ENCODE measurements at regions not wholly inside any gene's neighbourhood (a gene's known extent, or its start where the extent isn't known, plus 50 kb on each side); places are given as distances from the start of the nearest gene placed in this dataset.

- no peak for DNase-seq
Observed at GRCh38 chr5:159826351-159827214, 89.7 kb upstream of the ADRA1B start.

GRCh38 chr5:159827861-159828260 lies 88.4 kb upstream of the ADRA1B start:
- no peak for DNase-seq

- no peak for DNase-seq
Observed at GRCh38 chr5:159832073-159832472, 84.2 kb upstream of the ADRA1B start.

GRCh38 chr5:159833088-159833487 lies 83.2 kb upstream of the ADRA1B start:
- DNase-seq, result no peak

- DNase-seq, result no peak
Observed at GRCh38 chr5:159833846-159834245, 82.4 kb upstream of the ADRA1B start.

GRCh38 chr5:159835548-159835947 lies 80.7 kb upstream of the ADRA1B start:
- no peak for DNase-seq

- DNase-seq, result no peak
Observed at GRCh38 chr5:159836691-159837090, 79.6 kb upstream of the ADRA1B start.

- no peak for DNase-seq
Observed at GRCh38 chr5:159837860-159838259, 78.4 kb upstream of the ADRA1B start.

GRCh38 chr5:159838551-159839222 lies 77.6 kb upstream of the ADRA1B start:
- DNase-seq, result no peak

GRCh38 chr5:159844267-159845121 lies 71.8 kb upstream of the ADRA1B start:
- no peak for DNase-seq

GRCh38 chr5:159849437-159850083 lies 66.7 kb upstream of the ADRA1B start:
- no peak for DNase-seq

- no peak for DNase-seq
Observed at GRCh38 chr5:159850160-159850559, 66.1 kb upstream of the ADRA1B start.

- DNase-seq, result no peak
Observed at GRCh38 chr5:159851053-159851452, 65.2 kb upstream of the ADRA1B start.

GRCh38 chr5:159854916-159855315 lies 61.4 kb upstream of the ADRA1B start:
- no peak for DNase-seq

- DNase-seq, result no peak
Observed at GRCh38 chr5:159855476-159856191, 60.6 kb upstream of the ADRA1B start.

- no peak for DNase-seq
Observed at GRCh38 chr5:159858871-159859270, 57.4 kb upstream of the ADRA1B start.

GRCh38 chr5:159861086-159861485 lies 55.2 kb upstream of the ADRA1B start:
- DNase-seq, result no peak

GRCh38 chr5:159864885-159865691 lies 51.2 kb upstream of the ADRA1B start:
- DNase-seq, result no peak

GRCh38 chr5:159866093-159866492 lies 50.2 kb upstream of the ADRA1B start:
- DNase-seq, result no peak

Data from T-helper 9 cell (primary cell).